NCI-H460 (cell line): ENCODE measurements at regions not wholly inside any gene's neighbourhood (a gene's known extent, or its start where the extent isn't known, plus 50 kb on each side); places are given as distances from the start of the nearest gene placed in this dataset.

Experiments used
- DNase-seq: peaks from one replicate; pipeline ENCODE4 v3.0.0-alpha.2; 2016; ENCODE audit warnings: low read depth; ENCODE audit errors: extremely low read depth

- no peak for DNase-seq
These were observed 118.4 kb upstream of the SLC7A1 start for GRCh38 chr13:29713839-29714238.

DNA sequence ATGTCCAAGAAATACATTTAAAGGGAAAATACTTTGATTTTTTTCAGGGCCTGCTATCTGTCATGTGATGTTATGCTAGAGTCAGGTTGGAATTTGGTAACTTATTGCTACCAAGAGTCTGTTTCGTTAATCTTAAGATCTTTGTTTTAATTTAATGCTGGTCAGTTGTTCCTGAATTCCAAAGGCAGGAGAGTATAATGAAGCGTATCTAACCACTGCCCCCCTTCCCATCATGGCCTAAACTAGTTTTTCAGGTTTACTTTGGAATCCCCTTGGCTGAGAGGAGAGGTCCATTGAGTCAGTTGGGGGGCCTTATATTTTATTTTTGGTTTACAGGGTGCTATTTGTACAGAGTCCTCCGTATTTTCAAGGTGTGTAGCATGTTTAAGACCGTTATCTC lies 116.3 kb upstream of the SLC7A1 start:
- DNase-seq = no peak

- no peak for DNase-seq
These were observed 115.0 kb upstream of the SLC7A1 start for GRCh38 chr13:29710511-29710910.

- DNase-seq = no peak
These were observed 114.0 kb upstream of the SLC7A1 start for GRCh38 chr13:29709407-29710069.

DNA sequence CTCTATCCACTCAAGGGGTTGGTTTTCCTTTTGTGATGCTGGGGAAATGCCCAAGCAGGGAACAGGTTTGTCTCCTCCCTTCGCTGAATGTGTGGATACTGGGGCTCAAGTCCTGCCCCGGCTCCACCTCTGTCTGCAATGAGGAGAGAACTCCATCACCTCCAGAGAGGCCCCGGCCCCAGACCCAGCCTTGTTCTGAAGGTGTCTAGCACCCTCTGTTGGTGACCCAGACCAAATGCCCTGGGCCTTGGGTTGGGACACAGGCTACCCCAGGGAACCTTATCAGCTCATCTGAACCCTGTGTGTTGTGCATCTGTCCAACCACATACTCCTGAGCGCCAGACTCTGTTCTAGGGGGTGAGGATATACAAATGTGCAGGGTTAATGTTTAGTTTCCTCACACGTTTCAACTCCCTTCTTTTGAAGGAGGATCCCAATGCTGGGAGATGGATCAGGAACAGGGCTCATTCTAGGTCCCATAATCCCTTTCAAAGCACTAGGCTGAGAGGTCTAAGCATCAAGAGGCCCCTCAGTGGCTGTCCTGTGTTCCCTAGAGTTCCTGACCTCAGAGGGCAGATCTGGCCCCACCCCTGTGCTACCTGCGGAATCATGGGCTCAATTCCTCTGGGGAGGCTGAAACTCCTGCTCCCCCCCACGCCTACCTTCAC lies 112.5 kb upstream of the SLC7A1 start:
- peak; percentile 21 for DNase-seq

DNA sequence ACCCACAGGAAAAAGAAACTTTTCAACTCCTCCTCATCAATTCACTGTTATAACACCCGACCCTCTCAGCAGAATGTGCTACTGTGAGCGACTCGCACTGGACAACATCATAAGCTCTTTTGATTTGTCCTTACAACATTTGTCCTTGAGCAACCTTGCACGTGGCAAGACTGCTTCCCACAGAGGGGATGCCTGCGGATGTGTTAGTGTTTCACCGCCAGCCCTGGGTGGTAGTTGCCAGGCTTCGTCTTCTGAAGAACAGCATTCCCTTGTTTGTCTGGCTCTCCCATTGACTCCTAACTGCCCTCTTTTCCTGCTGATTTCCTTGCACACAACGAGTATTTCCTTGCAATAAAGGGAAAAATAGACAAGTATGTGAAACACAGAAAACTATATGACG lies 111.4 kb upstream of the SLC7A1 start:
- DNase-seq = no peak

GRCh38 chr13:29704648-29705047 lies 109.2 kb upstream of the SLC7A1 start:
- DNase-seq = no peak

DNA sequence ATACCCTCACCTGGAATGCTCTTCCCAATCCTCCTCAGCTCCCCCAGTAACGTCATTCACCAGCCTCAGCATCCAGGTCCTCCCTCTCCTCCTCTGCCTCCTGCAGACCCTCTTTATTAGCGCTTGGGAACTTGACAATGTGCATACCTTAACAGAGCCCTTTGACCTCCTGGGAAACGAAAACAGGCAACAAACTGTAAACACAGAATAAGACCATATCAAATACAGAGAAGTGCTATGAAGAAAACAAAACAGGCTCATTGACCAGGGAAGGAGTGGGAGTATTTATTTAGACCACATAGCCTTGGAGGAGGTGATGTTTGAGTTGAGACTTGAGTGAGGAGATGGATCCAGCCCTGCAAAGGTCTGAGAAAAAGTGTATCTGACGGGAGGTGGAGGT lies 107.9 kb upstream of the SLC7A1 start:
- no peak for DNase-seq

DNA sequence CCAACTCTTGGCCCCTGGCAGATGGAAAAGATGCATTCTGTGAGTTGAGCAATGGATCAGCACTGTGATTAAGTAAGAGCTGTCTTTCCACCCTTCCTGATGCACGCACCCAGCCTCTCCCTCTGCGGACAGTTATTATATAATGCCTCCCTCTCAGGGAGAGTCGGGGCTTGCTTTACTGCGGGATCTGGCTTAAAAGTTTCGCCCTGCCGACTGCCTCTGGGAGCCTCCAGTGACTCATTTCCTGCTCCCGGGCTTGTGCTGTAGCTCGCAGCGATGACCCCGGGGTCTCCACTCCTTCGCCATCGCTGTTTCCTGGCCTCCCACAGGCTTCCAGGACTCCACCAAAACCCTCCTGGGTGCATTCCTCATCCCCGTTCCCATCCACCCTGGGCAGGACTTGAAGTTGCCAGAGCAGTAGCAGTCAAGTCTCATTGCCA lies 107.4 kb upstream of the SLC7A1 start:
- no peak for DNase-seq

DNA sequence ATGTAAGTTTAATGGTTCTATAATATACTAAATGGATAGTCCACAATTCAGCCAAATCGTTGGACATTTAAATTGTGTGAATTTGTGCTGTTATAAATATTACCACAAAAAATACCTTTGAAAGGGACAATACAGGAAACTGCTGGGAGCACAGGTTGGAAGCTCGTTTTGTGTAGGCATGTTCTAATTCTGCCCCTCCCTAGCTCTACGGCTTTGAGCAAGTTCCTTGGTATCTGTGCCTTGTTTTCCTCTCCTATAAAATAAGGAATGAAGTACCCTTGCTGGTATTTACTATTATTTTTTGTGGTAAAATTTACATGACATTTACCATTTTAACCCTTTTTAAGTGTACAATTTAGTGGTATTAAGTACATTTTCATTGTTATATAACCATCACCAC lies 102.6 kb upstream of the SLC7A1 start:
- no peak for DNase-seq

DNA sequence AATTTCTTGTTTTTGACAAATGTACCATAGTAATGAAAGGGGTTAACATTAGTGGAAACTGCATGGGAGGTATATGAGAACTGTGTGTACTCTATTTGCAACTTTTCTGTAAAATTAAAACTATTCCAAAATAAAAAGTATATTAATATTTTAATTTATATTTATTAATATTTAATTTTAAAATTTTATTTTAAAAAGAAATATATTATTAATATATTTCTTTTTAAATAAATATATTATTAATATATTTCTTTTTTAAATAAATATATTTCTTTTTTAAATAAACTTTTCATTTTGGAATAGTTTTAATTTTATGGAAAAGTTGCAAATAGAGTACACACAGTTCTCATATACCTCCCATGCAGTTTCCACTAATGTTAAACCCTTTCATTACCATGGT lies 101.1 kb upstream of the SLC7A1 start:
- no peak for DNase-seq

DNA sequence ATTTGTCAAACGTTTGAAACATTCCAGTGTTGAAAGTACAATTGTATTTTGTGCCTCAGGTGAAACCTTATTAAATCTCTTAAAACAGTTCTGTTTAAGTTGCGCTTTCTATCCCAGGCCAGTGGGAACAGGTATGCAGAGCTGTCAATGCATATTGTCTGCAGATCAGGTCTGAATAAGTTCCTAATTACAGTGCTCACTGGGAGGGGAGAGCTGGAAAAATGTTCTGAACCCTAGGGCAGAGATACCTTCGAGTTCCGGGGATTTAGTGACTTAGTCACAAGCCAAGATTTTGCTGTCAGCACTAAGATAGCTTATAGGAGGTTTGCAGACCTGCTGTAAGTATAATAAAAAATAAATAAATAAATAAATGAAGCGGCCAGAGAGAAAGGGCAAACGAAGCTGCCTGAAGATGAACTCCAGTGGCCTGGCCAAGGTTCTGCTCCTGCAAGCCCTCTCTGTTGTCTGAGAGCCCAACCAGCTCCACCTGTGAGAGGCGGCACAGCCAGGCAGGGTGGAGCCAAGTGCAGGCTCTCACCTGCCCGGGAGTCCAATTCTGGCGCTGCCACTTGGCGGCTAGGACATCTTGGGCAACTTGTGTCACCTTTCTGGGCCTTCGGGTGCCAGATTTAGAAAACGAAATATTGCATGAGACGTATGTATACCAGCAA lies 97.9 kb upstream of the SLC7A1 start:
- no peak for DNase-seq

- no peak for DNase-seq
These were observed 94.1 kb upstream of the SLC7A1 start for GRCh38 chr13:29689548-29689947.

DNA sequence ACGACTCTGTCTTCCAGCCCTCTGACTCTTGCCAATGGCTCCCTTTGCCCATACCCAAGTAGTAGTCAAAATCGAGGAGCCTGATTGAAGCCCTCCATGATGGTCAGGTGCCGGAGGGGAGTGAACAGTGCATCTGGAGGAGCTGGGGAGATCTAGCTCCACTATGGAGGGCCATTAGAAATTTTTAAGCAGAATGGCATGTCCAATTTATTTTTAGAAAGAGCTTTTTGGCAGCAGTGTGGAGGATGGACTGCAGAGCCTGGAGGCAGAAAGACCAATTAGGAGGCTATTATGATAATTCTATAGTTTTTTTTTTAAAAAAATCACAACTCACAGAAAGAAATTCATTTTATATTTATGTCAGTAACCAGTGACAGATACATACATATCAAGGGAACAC lies 92.7 kb upstream of the SLC7A1 start:
- DNase-seq = no peak

GRCh38 chr13:29684441-29684840 lies 89.0 kb upstream of the SLC7A1 start:
- DNase-seq = no peak

DNA sequence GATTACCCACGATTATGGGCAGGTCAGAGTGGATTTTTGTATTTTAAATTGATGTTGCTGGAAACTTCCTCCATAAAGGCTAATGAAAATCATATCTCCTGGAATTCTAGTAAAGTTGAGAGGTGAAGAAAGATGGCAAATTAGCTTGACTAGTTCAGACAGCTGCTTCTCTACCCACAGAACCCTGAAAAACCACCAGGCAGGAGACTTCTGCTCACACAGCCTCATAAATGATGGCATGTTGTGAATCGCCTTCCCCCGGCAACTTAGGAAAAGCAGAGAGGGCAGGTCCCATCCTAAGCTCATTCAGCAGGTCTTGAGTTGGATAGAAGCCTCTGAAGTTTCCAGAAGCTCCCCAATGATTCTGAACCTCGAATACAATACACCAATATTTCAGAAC lies 87.6 kb upstream of the SLC7A1 start:
- DNase-seq = no peak

DNA sequence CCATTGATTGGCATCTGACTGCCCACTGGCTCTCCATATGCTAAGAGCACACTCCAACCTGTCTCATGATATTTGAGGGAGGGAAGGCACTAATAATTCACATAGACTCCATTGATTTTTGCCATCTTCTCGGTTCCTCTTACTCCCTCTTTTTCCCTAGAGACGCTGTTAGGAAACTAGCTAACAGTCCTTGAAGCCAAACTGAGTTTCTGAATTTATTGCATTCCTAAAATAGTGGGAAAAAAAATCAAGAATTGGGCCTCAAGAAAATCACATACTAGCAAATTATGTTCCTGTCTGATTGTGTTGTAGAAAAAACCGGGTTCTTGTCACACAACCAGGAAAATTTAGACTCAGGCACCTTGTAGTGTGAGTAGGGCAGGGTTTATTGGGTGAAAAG lies 86.4 kb upstream of the SLC7A1 start:
- DNase-seq = no peak

- DNase-seq = no peak
These were observed 84.0 kb upstream of the SLC7A1 start for GRCh38 chr13:29679396-29680053.

GRCh38 chr13:29677627-29678026 lies 82.1 kb upstream of the SLC7A1 start:
- no peak for DNase-seq

DNA sequence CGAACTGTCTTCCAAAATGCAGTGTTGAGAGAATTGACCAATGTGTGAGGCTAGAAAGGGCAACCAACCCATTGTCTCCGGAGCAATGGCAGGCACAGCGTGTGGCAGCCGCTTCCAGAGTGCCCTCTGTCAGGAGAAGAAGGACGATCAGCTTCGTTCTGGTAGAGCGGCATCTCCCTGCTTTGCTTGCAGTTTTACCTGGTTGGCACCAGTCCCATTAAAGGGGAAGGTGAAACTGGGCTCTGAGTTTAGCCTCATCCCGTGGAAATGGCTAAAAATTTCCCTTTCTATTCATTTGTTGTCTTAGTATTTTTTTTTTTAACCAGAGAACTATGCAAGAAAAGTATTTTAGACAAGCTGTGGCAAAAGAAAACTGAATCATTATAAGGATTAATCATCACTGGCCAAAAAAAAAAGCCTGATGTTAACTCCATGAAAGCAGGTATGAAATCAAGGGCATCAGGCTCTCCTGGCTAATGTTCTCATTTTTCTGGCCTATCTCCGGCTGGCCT lies 81.5 kb upstream of the SLC7A1 start:
- DNase-seq = no peak

DNA sequence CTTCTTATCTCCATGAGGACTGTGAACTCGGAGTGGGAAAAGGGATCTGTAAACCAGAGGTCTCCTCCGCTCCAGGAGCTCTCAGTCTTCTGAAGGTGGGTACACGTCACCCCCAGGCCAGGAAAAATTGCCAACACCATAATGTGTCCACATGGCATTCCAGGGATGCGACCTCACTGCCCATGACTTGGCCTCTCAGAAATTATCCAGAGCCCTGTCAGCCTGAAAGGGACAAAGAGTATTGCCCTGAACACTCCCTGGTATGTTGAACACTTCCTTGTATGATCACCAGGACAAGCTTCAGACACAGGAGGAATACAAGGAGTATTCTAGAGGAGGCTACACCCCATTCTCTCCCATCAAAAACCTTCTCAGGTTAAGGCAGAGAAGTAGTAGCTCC lies 81.0 kb upstream of the SLC7A1 start:
- no peak for DNase-seq
